Stimulated activated CD4-positive, alpha-beta T cell treated with anti-CD3 and anti-CD28 coated beads, Interleukin-15, amount 100 ng/mL, for 1 hour (primary cell): ENCODE measurements at regions not wholly inside any gene's neighbourhood (a gene's known extent, or its start where the extent isn't known, plus 50 kb on each side); places are given as distances from the start of the nearest gene placed in this dataset.

ENCODE experiments used
- DNase-seq, 2 donors: peaks; one replicate each; pipeline ENCODE4 v3.0.0-alpha.2; 2020; ENCODE audit warnings: low read depth in 1 of 2, low spot score in 1 of 2

DNA sequence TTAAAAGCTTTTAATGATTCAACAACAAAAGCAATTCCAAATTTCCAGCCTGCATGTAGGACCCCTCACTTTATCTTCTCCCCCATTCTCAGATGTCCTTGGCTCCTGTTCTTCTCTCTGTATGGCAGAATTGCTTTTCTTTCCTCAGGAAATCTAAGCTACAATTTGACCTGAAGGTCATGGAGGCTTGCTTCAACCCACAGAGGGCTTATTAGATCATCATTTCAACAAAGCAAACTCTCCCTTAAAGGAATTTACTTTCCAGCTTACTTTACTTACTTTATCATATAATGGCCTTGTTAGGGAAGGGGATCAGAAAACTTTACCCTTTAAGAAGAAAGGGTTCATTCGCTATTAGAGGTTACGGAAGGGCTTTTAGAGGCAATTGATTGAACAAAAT is 211.5 kb downstream of the RAD51AP2 start:
- no peak for DNase-seq

GRCh38 chr2:17306219-17306618 is 212.0 kb downstream of the RAD51AP2 start:
- DNase-seq, result no peak

DNA sequence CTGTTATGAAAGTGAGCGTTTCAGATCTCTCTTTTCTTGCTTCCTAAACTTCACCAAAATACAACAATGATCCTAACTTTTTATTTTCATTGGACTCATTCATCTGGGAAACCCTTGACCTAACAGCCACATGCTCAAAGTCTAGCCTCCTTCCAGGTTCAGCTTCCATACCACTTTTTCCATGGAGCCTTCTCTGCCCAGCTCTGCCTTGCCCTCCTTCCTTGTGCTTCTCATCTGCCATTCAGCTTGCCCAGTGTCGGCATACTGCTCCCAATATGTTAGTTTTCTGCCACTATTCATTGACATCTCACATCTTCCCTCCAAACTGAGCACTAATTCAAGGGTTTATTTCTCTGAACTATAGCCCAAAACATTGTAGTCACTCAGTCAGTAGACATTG is 214.7 kb downstream of the RAD51AP2 start:
- DNase-seq, result no peak

- DNase-seq, result no peak
These were observed 215.2 kb downstream of the RAD51AP2 start for GRCh38 chr2:17303054-17303453.

- no peak for DNase-seq
These were observed 216.0 kb downstream of the RAD51AP2 start for GRCh38 chr2:17302281-17302680.

DNA sequence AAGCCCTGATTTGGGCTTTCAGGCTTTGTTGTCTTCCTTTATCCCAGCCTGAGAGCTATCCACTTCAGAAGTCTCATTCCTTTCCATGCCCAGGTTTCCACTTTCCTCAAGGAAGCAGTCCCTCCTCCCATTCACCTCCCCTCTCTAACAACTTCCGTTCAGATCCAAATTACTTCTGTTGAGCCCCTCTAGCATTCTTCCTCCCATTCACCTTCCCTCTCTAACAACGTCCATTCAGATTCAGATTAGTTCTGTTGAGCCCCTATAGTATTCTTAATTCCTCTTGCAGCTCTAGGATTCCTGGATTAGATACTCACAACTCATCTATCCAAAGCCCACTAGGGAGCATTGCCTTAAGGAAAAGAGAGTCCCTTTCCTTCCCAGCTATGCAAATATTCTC is 216.8 kb downstream of the RAD51AP2 start:
- DNase-seq, result no peak

DNA sequence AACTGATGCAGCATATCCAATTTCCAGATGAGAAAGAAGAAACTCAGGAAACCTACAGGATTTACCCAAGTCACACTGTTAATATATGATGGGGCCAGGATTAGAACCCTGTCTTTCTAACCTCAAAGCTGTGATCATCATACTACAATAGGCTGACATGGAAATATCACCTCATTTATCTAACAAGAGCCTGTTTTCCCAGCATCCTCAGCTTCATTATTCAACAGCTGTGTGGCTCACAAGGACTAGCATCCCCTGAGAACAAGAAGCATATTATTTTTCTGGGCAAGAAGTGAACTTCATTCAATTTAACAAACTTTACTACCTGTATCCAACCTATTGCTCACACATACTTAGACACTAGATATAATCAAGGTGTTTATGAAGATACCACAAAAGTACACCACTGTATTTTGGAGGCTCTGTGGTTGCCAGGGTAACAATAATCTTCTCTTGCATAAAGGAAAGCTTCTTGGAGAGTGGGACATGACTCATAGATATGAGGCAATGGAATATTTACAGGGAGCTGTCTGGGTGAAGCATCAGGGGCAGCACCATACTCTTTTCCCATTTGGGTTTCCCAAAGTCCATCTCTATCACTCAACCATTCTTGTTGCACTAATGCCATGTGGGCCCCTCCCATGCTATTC is 218.2 kb downstream of the RAD51AP2 start:
- DNase-seq, result no peak

- DNase-seq, result no peak
These were observed 219.8 kb downstream of the RAD51AP2 start for GRCh38 chr2:17298453-17298852.

DNA sequence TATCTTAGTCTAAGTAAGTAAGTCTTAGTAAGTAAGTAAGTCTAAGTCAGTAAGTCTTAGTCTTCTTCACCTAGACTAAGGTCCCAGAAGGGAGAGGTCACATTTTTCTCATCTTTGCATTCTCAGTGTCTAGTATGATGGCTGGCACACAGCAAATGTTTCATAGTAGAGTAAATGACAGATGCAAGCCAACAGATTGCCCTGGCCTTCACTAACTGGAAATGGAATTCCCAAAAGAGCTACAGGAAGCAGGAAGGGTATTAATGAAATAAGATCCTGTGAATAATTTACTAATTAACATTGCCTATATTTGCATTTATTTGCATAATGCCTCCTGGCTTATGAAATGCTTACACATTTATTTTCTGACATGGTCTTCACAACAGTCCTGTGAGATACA is 221.6 kb downstream of the RAD51AP2 start:
- DNase-seq, result no peak

DNA sequence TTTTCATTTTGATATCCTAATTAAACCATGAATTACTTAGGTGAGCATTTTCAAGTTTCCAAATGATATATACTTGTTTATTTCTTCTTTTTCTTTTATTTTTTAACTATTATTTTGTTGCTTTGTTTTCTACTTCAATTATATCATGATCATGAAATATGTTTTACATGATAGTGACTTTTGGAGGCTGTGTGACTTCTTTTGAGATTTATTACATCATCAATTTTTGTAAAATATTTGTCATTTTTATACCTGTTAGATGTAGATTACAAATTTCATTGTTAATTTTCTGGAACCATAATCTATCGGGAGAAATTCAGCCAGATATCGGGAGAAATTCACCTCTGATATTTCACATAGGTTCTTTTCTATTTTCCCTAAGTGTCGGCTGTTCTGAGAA is 228.6 kb downstream of the RAD51AP2 start:
- DNase-seq, result no peak

- no peak for DNase-seq
These were observed 231.1 kb downstream of the RAD51AP2 start for GRCh38 chr2:17287183-17287582.

DNA sequence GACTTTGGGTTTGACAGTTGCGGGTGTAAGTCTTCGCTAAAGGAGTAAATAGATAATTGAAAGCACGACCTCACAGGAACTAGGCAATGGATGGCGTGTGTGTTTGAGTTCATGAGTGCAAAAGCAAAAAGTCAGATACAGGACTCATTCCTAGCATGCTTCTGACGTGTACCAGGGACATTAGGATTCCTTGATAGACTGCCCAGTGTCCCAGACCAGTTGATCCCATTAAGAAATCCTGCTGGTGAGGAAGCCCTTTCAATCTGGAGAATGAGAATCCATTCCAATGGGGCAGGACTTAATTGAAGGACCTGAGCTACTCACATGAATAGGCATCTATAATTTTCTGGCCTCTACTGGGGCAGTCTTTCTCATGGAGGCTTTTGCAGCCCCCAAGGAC is 235.4 kb downstream of the RAD51AP2 start:
- DNase-seq, result no peak

DNA sequence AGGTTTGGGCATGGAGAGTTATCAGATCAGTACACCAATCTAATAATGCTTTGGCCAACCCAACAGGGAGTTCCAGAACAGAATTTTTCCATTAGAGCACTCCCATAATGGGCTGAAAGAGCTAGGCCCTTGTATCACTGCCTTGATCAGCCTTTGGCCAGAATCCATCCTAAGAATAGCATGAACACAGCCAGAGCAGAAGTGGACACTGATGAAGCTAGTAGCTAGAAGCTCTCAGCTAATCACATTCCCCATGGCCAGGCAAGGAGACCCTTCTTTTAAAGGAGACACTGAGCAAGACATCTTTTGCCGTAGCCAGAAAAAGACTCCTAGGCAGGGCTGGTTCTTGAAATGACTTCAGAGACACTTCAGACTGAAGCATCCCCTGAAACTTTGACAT is 236.0 kb downstream of the RAD51AP2 start:
- DNase-seq, result no peak

GRCh38 chr2:17276220-17276619 is 242.0 kb downstream of the RAD51AP2 start:
- no peak for DNase-seq

DNA sequence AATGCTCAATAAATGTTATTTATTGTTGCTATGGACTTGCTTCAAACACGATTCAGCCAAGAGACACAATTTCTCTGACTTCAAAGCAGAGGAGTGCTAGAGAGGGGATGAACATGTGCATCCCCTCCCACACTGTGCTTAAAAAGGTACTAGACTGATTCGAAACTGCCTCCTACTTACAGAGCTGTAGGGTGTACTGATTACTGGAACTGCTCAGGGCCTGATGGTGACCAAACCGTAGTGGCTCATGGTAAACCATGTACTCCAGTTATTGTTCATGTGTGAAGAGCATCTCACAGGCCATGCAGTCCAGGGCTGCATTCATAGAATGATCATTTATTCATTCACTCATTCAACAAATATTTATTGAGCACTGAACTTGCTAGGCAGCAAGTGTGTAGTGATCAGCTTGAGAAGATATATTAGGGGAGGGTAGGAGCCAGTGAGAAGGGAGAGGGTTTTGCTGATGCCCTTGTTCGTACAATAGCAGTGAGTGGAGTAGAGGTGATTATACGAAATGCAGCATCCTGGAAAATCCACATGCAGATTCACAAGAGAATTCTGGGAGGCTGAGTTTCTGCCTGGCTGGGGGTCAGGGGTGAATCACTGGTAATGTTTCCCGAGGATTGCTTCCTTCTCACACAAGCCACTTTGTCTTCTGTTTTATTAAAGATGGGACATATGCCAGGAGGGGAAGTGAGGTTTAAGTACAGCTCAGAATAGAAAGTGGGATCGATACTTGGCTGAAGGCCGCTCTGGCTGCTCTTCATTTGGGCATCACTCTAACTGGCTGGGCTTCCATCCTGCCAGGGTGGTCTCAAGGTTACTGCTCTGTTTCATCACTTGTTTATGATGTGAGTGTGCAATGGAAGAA is 245.4 kb downstream of the RAD51AP2 start:
- DNase-seq, result no peak

DNA sequence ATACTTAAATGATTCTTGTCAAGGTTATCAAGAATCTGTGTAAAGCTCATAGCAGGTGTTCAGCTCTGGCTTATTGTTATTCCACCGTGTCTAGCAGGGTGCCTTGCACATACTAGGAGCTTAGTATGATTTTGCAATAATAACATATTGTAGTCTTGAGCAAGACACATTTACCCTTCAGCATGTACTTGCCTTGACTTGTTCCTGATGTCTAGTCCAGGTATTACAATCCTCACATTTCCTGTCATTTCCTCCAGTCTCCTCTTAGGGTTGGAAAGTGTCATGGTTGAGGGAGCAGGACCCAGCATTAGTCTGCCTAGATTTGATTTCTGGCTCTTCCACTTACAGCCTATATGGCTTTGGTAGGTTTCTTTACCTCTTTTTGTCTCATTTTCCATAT is 246.1 kb downstream of the RAD51AP2 start:
- DNase-seq, result no peak

DNA sequence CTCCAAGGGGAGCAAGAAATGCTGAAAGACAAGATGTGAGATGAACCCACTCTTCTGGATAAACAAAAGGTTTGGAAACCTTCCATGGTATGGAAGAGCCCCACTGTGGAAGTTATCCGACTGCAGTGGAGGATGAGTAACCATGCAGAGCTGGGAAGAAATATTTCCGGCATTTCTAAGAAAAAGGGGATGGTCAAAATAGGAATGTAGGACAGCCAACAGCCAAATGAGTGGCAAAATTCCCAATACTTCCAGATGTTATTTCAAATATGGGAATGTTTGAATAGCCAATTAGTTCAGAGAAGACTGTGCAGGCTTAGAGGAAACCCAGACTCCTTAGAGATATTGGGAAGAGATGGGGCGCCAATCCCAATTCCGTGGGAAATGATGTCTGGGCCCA is 246.8 kb downstream of the RAD51AP2 start:
- DNase-seq, result no peak

GRCh38 chr2:17270894-17271293 is 247.3 kb downstream of the RAD51AP2 start:
- DNase-seq, result no peak

- DNase-seq, result no peak
These were observed 254.7 kb downstream of the RAD51AP2 start for GRCh38 chr2:17263570-17263968.

DNA sequence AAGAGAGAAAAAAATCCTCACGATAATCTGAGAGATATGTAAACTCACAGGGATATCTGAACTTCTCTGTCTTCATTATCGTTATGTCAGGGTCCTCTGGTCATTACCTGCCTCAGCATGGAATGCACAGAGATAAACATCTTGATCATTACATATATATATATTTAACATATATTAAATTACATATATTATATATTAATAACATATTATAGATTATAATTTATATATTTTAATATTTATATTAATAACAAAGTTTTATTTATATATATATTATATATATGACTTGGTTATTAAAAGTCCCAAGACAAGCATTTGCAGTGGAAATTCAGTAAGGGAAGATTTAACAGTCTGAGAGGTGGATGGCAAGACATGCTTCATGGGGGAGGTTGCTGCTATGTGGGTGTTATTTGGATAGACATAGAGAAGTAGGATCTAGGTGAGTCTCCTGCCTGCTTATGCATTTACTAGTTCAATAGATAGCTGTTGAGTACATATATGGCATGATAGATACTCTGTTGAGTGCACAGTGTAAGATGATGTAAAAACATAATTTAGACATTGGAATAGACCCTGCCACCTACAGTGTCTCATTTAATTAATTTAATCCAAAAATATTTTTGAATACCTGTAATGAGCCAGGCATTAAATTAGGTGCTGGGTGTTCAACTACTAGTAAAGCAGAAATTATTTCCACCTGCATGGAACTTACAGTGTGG is 255.2 kb downstream of the RAD51AP2 start:
- DNase-seq, result no peak

GRCh38 chr2:17259613-17260012 is 258.6 kb downstream of the RAD51AP2 start:
- no peak for DNase-seq

GRCh38 chr2:17258861-17259260 is 259.4 kb downstream of the RAD51AP2 start:
- DNase-seq, result no peak
